Aorta (tissue), 5 donors: ENCODE measurements at regions not wholly inside any gene's neighbourhood (a gene's known extent, or its start where the extent isn't known, plus 50 kb on each side); places are given as distances from the start of the nearest gene placed in this dataset.
"Not testable (repeated sequence)": the region's sequence is repeated elsewhere in the genome, so short reads cannot be mapped to it uniquely, and the experiment has no call there.

Experiments
- ATAC-seq: fragments of 200-7000 bp; cut with Tn5 transposase; one replicate; pipeline ENCODE4 v1.9.1; 2022; ENCODE audit warnings: moderate library complexity; ENCODE audit not compliant: low FRiP score
- DNase-seq, 2 donors: peaks; one replicate each; pipeline ENCODE4 v3.0.0-alpha.2; 2020
- H3K27ac ChIP-seq, 2 donors: one replicate each; pipeline ENCODE4 v1.5.1; 2013; ENCODE audit warnings: low read length in 2 of 2, mild to moderate bottlenecking in 2 of 2, moderate library complexity in 2 of 2, control low read depth in 1 of 2, inconsistent platforms in 1 of 2, low read depth in 1 of 2
- H3K27me3 ChIP-seq, 2 donors: one replicate each; pipeline ENCODE4 v1.6.1; 2013; ENCODE audit warnings: control low read depth in 1 of 2, low read length in 1 of 2, mild to moderate bottlenecking in 1 of 2, moderate library complexity in 1 of 2; ENCODE audit not compliant: insufficient read depth in 2 of 2, control insufficient read depth in 1 of 2
- H3K36me3 ChIP-seq, 2 donors: one replicate each; pipeline ENCODE4 v1.6.1; 2013; ENCODE audit warnings: control low read depth in 1 of 2, low read length in 1 of 2, mild to moderate bottlenecking in 1 of 2; ENCODE audit not compliant: insufficient read depth in 2 of 2, control insufficient read depth in 1 of 2
- H3K4me1 ChIP-seq, 2 donors: one replicate each; pipeline ENCODE4 v1.6.1; 2013; ENCODE audit warnings: low read length in 2 of 2, control low read depth in 1 of 2, mild to moderate bottlenecking in 1 of 2, moderate library complexity in 1 of 2; ENCODE audit not compliant: insufficient read depth in 2 of 2, control insufficient read depth in 1 of 2
- H3K4me3 ChIP-seq, 2 donors: one replicate each; pipeline ENCODE4 v1.5.1; 2013; ENCODE audit warnings: low read length in 2 of 2, control low read depth in 1 of 2, mild to moderate bottlenecking in 1 of 2
- H3K9me3 ChIP-seq: one replicate; pipeline ENCODE4 v1.6.1; 2013; ENCODE audit warnings: mild to moderate bottlenecking, low read length; ENCODE audit not compliant: control insufficient read depth
- WGBS, 2 donors: extraction: QIAGEN DNeasy Blood & Tissue Kit; methylation state at CpG; one replicate each; pipeline ENCODE4 v1.1.7; 2013; 5-methylcytosine and 5-hydroxymethylcytosine counted together
- intact Hi-C, 2 donors: fragments of 100-400 bp; cut with DNase I; formaldehyde crosslinking; loops; one replicate each; pipeline versions ENCODE4 v1.14.2 to v1.15.0; 2022
- donor health status: healthy with polysubstance abuse.
- donor health status: Bipolar disorder and iron deficiency.
- donor health status: DM: no; HTN: no; CAD: no.
- donor health status: DM: no; HTN: no; CAD: no.
- donor health status: DM: yes; HTN: yes; CAD: no.

DNA sequence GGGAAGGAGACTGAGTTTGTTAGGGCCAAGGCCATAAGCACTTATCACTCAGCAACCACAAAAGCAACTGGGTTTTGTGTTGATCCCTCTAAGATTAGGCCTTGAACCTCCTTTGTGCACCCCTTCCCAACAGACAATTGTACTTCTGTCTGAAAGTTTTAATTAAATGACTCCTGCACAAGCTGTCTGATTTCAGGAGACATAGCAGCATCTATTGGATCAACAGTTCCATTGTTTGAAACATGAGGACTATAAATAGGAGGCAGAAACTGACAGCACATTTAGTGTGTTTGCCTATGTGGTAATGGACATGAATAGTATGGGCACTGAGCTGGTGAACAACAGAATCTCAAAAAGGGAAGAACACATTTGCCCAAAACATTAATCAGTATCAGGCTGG lies 167.3 kb upstream of the KCNJ6 start:
- no peak for ATAC-seq
- no peaks in the 10 kb centered on the region for H3K9me3 ChIP-seq
- H3K36me3 ChIP-seq: no peaks in the 10 kb centered on the region
- H3K4me1 ChIP-seq: no peaks in the 10 kb centered on the region
- intact Hi-C loops: no loop called here
- no peak overlapping the region for H3K4me3 ChIP-seq
- H3K27ac ChIP-seq: no peak overlapping the region
- no peaks in the 10 kb centered on the region for H3K27me3 ChIP-seq
- no peak for DNase-seq

DNA sequence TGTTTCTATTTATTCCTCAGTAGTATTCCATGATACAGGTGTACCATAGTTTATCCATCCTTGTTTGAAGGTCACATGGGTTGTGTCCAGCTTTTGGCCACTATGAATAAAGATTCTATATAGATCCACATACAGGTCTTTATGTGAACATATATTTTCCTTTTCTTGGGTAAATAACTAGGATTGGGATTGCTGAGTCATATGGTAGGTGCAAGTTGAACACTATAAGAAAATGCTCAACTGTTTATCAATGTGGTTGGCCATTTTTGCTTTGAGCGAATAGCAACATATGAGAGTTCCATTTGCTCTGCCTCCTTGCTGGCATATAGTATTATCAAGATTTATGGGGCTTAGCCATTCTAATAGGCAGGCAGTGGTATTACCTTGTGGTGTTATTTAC lies 170.2 kb upstream of the KCNJ15 start:
- ATAC-seq: no peak
- Histone ChIP-seq H3K27me3 (peaks cover 0 to 3% of the 10 kb centered on the region in 2 donors), H3K9me3 (no peaks in the 10 kb centered on the region), H3K4me3 (no peak overlapping the region), H3K27ac (no peak overlapping the region), H3K4me1 (no peaks in the 10 kb centered on the region), H3K36me3 (no peaks in the 10 kb centered on the region)
- no peak for DNase-seq
- 92 to 98% methylated on average over 1 of the region's 1 CpG for WGBS, 2 donors
- intact Hi-C loops: no loop called here

DNA sequence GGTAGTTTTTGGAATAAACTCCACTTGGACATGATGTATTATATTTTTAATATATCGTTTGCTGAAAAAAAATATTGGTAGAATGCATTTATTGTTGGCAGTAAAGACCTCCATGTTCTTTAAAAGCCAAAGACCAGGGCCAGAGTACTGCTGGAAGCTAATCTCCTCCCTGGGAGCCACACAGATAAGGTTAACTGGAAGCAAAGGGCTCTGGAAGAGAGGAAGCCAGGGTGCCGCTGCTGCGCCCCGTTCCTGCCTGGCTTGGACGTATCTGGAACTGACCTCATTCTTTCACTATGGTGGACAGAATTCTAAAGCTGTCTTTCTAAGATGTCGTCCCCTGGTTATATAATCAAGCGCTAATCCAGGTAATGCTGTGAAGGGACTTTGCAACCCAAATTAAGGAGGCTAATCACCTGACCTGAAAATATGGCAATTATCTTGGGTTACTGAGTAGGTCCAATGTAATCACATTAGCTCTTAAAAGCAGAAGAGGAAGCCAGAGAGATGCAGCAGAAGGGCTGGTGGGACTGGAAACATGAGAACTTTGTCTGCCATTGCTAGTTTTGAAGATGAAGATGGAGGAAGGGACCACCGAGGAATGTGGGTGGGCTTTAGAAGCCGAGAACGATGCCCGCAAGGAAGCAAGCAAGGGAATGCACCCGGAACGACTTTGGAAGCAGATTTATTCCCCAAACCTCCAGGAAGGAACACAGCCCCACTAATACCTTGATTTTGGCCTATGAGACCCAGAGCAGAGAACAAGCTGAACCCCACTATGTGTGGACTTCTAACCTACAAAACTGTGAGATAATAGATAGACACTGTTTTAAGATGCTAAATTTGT lies 167.7 kb upstream of the KCNJ15 start:
- no peak overlapping the region for H3K27ac ChIP-seq
- no peaks in the 10 kb centered on the region for H3K36me3 ChIP-seq
- H3K27me3 ChIP-seq: peaks cover 0 to 3% of the 10 kb centered on the region in 2 donors
- H3K4me3 ChIP-seq: no peak overlapping the region
- DNase-seq (no peak), ATAC-seq (no peak)
- no peaks in the 10 kb centered on the region for H3K9me3 ChIP-seq
- intact Hi-C loops: no loop called here
- 82 to 84% methylated on average over 13 of the region's 13 CpGs for WGBS, 2 donors
- H3K4me1 ChIP-seq: no peaks in the 10 kb centered on the region

DNA sequence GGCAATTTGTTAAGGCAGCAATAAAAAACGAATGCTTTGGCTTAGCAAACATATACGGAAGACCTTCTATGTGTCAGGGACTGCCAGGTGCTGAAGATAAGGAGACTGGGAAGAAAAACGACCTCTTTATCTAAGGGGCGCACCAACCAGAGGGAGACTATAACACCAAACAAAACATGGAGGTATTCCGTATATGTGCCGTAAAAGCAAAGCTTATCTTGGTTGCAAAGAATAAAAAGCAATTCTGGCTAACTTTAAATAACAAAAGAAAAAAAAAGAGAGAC lies 167.1 kb upstream of the KCNJ15 start:
- DNase-seq (no peak), ATAC-seq (no peak)

DNA sequence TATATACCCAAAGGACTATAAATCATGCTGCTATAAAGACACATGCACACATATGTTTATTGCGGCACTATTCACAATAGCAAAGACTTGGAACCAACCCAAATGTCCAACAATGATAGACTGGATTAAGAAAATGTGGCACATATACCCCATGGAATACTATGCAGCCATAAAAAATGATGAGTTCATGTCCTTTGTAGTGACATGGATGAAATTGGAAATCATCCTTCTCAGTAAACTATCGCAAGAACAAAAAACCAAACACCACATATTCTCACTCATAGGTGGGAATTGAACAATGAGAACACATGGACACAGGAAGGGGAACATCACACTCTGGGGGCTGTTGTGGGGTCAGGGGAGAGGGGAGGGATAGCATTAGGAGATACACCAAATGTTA lies 165.7 kb upstream of the KCNJ15 start:
- H3K9me3 ChIP-seq, DNase-seq, H3K27me3 ChIP-seq, H3K36me3 ChIP-seq, ATAC-seq, intact Hi-C loops, H3K4me1 ChIP-seq, H3K4me3 ChIP-seq, H3K27ac ChIP-seq: not testable (repeated sequence)
- 94 to 100% methylated on average over 1 of the region's 2 CpGs for WGBS, 2 donors

More for the DNA sequence above, 167.1 kb upstream of the KCNJ15 start:
- H3K9me3 ChIP-seq: no peaks in the 10 kb centered on the region
- no peak overlapping the region for H3K4me3 ChIP-seq
- H3K27me3 ChIP-seq: peaks cover 0 to 4% of the 10 kb centered on the region in 2 donors
- 66 to 69% methylated on average over 6 of the region's 6 CpGs for WGBS, 2 donors
- no peaks in the 10 kb centered on the region for H3K36me3 ChIP-seq
- no peaks in the 10 kb centered on the region for H3K4me1 ChIP-seq
- intact Hi-C loops: no loop called here
- H3K27ac ChIP-seq: no peak overlapping the region

DNA sequence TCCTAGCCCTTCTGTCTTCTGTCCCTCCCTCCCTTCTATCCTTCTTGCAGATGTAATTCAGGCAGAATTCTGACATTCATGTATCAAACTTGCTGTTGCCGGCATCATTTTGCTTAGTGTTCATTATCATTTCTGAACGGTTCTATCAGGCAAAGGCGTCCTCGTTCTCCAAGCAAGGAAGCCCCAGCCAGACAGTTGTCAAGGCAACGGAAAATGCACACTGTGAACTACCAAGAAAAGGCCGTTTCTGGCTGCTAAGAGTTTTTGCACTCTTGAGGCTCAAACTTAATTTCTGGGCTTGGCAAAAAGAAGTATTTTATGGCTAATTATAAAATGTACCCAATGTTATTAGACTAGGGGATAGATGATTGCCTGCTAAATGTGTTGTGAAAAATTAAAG lies 164.7 kb upstream of the KCNJ15 start:
- Histone ChIP-seq H3K27me3 (peaks cover 0 to 4% of the 10 kb centered on the region in 2 donors), H3K4me1 (no peaks in the 10 kb centered on the region), H3K27ac (no peak overlapping the region), H3K4me3 (no peak overlapping the region), H3K36me3 (no peaks in the 10 kb centered on the region), H3K9me3 (peaks cover 3% of the 10 kb centered on the region)
- ATAC-seq: no peak
- WGBS, 2 donors: 28 to 35% methylated on average over 6 of the region's 6 CpGs
- intact Hi-C loops: no loop called here
- DNase-seq: no peak

DNA sequence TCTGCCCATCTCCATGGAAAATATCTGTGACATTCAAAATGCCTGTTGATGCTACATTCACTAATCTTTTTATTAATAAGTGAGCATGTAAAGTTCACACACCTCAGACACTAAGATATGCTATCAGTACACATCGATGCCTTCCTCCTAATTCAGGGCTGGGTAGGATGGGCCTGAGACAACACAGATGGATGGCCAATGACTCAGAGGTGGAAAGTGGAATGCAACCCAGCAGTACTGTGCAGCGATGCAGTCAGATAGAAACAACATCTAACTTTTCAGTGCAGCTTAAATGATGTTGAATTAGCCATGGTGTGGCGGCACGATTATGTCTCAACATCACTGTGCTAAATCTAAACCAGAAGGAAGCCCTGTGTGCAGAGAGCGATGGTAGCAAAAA lies 161.6 kb upstream of the KCNJ15 start:
- DNase-seq: no peak
- H3K4me3 ChIP-seq: no peak overlapping the region
- no peak overlapping the region for H3K27ac ChIP-seq
- ATAC-seq: no peak
- WGBS, 2 donors: 86 to 87% methylated on average over 5 of the region's 5 CpGs
- intact Hi-C loops: no loop called here
- H3K36me3 ChIP-seq: no peaks in the 10 kb centered on the region
- H3K9me3 ChIP-seq: peaks cover 3% of the 10 kb centered on the region
- H3K4me1 ChIP-seq: no peaks in the 10 kb centered on the region
- peaks cover 0 to 2% of the 10 kb centered on the region in 2 donors for H3K27me3 ChIP-seq

DNA sequence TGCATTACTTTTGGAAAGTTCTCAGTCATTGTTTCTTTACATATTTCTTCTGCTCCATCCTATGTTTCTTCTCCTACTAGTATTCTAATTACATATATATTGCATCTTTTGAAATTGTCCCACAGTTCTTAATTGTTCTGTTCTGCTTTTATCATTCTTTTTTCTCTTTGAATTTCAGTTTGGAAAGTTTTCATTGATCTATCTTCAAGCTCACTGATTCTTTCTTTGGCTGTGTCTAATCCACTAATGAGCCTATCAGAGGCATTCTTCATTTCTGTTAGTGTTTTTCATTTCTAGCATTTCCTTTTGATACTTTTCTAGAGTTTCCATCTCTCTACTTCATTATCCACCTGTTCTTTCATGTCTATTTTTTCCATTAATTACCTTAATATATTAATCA lies 159.0 kb upstream of the KCNJ15 start:
- intact Hi-C loops: no loop called here
- no peak for ATAC-seq
- no peak for DNase-seq
- peaks cover 0 to 2% of the 10 kb centered on the region in 2 donors for H3K27me3 ChIP-seq
- H3K4me3 ChIP-seq: no peak overlapping the region
- H3K4me1 ChIP-seq: no peaks in the 10 kb centered on the region
- no peak overlapping the region for H3K27ac ChIP-seq
- no peaks in the 10 kb centered on the region for H3K36me3 ChIP-seq
- peaks cover 3% of the 10 kb centered on the region for H3K9me3 ChIP-seq

DNA sequence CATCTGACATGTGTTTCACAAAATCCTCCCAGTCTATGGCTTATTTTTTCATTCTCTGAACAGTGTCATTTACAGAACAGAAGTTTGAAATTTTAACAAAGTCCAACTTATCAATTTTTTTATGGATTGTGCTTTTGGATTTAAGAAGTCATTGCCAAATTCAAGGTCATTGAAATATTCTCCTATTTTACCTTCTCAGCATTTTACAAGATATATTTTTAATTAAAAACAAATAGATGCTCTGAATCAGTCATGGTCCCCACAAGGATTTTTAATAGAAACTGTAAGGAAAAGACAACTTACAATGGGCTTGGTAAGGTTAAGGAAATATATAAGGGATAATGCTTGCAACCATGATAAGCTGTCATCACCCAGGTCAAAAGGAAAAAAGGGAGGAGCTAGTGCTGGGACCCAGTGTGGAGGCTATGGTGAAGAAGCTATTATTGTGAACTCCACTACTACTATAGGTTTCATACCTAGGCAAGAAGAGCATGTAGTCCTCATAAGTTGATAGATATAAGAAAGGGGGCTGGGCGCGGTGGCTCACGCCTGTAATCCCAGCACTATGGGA lies 144.5 kb upstream of the KCNJ15 start:
- DNase-seq (no peak), ATAC-seq (no peak)
- intact Hi-C loops: no loop called here
- Histone ChIP-seq H3K9me3 (no peaks in the 10 kb centered on the region), H3K4me1 (no peaks in the 10 kb centered on the region), H3K36me3 (no peaks in the 10 kb centered on the region), H3K4me3 (no peak overlapping the region), H3K27me3 (no peaks in the 10 kb centered on the region), H3K27ac (no peak overlapping the region)
- 98% methylated on average over 3 of the region's 3 CpGs for WGBS, 2 donors
